GM12872 (cell line): ENCODE measurements at regions not wholly inside any gene's neighbourhood (a gene's known extent, or its start where the extent isn't known, plus 50 kb on each side); places are given as distances from the start of the nearest gene placed in this dataset.

Source experiments
- TF ChIP-seq, protein P1 (sequence below): IDR thresholded peaks from 3 replicates; pipeline ENCODE4 v1.5.1; 2011; ENCODE audit warnings: low read depth, mild to moderate bottlenecking, low read length, moderate library complexity; ENCODE audit not compliant: insufficient read depth

DNA sequence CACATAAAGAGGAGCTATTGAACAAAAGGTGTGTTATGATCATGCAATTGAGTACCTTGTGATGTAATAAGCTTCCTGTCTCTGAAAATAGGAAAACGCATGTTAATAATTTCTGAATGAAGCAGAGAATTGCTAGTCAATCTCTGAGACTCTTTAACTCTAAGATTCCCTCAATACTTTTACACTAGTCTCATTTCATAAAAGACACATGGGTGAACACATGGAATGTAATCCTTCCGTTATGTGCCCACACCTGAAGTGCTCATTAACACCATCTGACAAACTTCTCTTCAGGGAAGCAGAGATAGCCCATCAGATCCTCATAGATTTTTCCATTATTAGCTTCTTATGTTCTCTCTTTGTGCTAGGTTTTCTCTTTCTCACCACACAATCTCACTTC, 182.4 kb downstream of the TLR4 start:
- TF ChIP-seq, protein P1, sequence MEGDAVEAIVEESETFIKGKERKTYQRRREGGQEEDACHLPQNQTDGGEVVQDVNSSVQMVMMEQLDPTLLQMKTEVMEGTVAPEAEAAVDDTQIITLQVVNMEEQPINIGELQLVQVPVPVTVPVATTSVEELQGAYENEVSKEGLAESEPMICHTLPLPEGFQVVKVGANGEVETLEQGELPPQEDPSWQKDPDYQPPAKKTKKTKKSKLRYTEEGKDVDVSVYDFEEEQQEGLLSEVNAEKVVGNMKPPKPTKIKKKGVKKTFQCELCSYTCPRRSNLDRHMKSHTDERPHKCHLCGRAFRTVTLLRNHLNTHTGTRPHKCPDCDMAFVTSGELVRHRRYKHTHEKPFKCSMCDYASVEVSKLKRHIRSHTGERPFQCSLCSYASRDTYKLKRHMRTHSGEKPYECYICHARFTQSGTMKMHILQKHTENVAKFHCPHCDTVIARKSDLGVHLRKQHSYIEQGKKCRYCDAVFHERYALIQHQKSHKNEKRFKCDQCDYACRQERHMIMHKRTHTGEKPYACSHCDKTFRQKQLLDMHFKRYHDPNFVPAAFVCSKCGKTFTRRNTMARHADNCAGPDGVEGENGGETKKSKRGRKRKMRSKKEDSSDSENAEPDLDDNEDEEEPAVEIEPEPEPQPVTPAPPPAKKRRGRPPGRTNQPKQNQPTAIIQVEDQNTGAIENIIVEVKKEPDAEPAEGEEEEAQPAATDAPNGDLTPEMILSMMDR, result no peak

DNA sequence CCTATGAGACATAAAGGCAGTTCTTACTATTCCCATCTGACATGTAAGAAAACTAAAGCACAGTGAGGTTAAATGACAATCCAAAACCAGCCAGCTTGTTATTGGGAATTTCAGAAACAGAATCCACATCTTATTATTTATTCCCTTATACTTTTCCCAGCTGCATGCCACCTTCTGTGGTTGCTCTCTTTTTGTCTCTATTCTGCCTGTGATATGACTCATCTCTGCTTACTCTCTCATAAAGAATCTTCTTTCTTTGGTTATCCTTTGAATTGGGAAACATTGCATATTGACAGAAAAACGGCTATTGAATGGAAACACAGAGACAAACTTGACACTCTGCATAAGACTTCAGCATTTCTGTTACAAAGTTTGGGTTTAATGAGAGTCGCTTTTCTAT, 183.2 kb downstream of the TLR4 start:
- TF ChIP-seq, protein P1, result no peak

DNA sequence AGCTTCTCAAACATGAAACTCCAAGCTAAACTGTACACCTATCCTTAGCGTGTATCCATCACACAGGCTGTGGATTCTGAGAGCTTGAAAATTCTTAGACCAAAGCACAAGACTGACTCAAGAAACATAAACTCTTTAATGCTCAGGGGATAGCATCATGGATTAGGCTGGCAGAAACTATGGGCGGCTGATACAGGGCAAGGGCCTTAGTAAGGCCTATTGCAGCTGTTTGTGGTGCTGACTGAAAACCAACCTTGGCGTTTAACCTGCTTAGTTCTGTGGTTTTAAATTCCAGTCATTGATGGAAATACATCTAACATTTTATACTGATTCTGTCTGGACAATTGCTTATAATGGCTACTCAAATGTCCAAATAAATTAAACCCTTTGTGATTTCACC, 183.7 kb downstream of the TLR4 start:
- TF ChIP-seq, protein P1, result no peak

DNA sequence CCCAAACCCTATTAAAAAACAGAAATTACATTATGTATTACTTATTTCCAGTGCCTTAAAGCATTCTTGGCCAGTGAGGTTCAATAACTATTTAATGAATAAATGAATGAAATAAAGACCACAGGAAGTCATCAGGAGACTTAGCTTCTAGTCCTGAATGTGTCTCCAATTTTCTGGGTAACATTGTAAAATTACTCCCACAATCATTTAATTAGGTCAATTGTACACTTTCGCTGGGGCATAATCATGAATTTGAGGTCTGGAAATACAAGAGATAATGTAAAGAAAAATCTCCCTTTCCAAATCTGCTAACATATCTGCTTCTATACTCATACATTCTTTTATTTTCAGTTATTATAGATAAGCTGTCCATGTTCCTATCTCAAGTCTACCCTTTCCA, 199.2 kb downstream of the TLR4 start:
- TF ChIP-seq, protein P1, result no peak

DNA sequence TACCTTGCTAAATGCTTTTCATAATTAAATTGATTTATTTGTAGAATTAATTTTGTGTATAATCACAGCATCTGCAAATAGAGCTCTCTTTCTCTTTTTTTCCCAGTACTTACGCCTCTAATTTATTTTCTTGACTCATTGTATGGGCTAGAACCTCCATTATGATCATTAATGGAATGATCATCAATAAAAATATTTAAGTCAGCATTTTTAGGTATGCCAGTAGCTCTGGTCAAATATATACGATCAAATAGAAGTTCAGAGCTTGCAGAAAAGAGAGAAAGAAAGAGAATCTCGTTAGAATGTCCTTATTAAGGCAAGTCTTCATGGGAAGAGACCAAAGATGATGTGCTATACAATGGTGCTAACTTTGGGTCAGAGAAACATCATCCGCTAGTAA, 202.6 kb downstream of the TLR4 start:
- TF ChIP-seq, protein P1, result no peak

DNA sequence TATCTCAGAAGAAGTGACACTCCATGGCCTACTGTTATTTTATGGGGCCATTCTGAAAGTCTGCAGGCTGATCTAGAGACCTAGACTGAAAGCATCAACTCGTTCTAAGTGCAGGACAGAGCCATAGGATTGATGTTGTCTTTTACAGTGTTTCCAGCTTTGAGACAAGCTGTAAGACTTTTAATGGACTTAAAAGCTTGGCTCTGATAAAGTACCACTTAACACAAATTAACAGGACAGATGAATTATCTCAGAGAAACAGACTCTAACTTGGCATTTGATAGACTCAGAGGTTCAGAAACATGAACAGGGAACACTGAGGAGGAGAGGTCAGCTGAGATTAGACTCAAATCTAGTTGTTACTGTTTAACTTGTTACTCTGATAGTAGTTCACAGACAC, 203.2 kb downstream of the TLR4 start:
- TF ChIP-seq, protein P1, result no peak

DNA sequence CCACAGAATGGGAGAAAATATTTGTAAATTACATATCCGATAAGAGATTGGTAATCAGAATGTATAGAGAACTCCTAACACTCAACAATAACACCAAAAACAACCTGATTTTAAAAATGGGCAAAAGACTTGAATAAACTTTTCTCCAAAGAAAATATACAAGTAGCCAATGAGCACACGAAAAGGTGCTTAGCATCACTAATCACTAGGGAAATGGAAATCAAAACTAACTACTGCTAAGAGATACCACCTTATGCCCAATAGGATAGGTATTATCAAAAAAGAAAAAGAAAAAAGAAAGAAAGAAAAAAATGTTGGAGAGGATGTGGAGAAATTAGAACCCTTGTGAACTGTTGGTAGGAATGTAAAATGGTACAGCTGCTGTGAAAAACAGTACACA, 212.1 kb downstream of the TLR4 start:
- TF ChIP-seq, protein P1, result no peak

DNA sequence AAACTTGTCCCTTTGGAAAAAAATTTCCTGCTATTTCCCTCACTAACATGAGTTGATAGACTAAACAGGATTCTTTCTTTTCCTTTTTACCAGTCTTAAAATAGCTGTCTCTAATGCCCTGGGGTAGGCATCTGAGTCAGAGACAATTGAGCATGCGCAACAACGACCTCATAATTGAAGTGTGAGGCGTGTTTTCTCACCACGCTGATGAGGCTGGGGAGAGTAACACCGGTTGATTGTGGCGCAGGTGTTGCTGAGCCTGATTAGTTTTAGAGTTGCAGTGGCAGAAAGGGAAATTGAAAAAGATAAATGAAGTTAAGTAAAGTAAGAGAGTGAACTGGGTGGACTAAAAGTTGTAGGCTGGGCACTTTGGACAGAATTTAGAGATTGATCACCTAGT, 213.7 kb downstream of the TLR4 start:
- TF ChIP-seq, protein P1, result no peak
